Amniotic stem cell (primary cell): ENCODE measurements at regions not wholly inside any gene's neighbourhood (a gene's known extent, or its start where the extent isn't known, plus 50 kb on each side); places are given as distances from the start of the nearest gene placed in this dataset.

Experiments
- DNase-seq: peaks from one replicate; lab custom pipeline; 2025; lab: John Stamatoyannopoulos, UW

DNA sequence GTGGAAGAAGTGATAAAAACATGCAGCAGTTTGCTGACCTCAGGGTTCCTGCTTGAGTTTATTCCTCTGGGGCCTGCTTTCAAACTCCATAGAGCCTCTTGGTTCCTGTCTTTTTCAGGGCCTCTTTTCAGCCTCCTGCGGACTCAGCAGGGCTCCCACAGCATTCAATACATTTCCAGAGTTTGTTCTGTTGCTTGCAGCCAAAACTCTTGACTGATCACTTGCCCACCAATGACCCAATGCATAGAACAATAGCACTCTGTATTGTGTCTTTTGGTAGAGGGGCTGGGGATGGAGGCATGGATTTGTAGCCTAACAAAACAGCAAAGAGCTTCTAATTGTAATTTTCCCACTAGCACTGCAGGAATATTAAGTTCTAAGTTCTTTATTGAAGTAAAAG is 50.8 kb upstream of the CREB5 start:
- DNase-seq: no peak

- no peak for DNase-seq
These were observed 50.1 kb upstream of the CREB5 start for GRCh38 chr7:28362182-28362581.
